Neuronal stem cell (in vitro differentiated cells): ENCODE measurements at regions not wholly inside any gene's neighbourhood (a gene's known extent, or its start where the extent isn't known, plus 50 kb on each side); places are given as distances from the start of the nearest gene placed in this dataset.

ENCODE experiments used
- DNase-seq: peaks from one replicate; pipeline ENCODE4 v3.0.0-alpha.2; 2013; ENCODE audit warnings: low spot score
- H2AFZ ChIP-seq: one replicate; pipeline ENCODE4 v1.6.1; 2013; ENCODE audit warnings: mild to moderate bottlenecking, low read length, inconsistent platforms
- H2AK5ac ChIP-seq: 2 replicates; pipeline ENCODE4 v1.6.1; 2013; ENCODE audit warnings: low read depth, mild to moderate bottlenecking, inconsistent platforms, low read length, moderate library complexity, mixed read lengths
- H2BK120ac ChIP-seq: 2 replicates; pipeline ENCODE4 v1.6.1; 2013; ENCODE audit warnings: low read depth, mild to moderate bottlenecking, inconsistent platforms, low read length, moderate library complexity, mixed read lengths
- H2BK12ac ChIP-seq: one replicate; pipeline ENCODE4 v1.6.1; 2013; ENCODE audit warnings: low read length, inconsistent platforms
- H2BK15ac ChIP-seq: 2 replicates; pipeline ENCODE4 v1.6.1; 2013; ENCODE audit warnings: mild to moderate bottlenecking, low read length, inconsistent platforms, mixed read lengths
- H2BK5ac ChIP-seq: one replicate; pipeline ENCODE4 v1.6.1; 2013; ENCODE audit warnings: inconsistent platforms, mild to moderate bottlenecking, low read length, moderate library complexity
- H3K14ac ChIP-seq: one replicate; pipeline ENCODE4 v1.6.1; 2013; ENCODE audit warnings: low read length, inconsistent platforms
- H3K18ac ChIP-seq: 2 replicates; pipeline ENCODE4 v1.6.1; 2013; ENCODE audit warnings: low read length, inconsistent platforms
- H3K23ac ChIP-seq: 2 replicates; pipeline ENCODE4 v1.6.1; 2013; ENCODE audit warnings: low read depth, mild to moderate bottlenecking, mixed read lengths, low read length, inconsistent platforms; ENCODE audit not compliant: poor library complexity
- H3K27ac ChIP-seq: replicated peaks from 3 replicates; pipeline ENCODE4 v1.5.1; 2013; ENCODE audit warnings: low read length, inconsistent platforms
- H3K27me3 ChIP-seq, 3 experiments: 2 replicates each; pipeline ENCODE4 v1.6.1; 2013; ENCODE audit warnings: low read length in 3 of 3, mild to moderate bottlenecking in 2 of 3, inconsistent platforms in 1 of 3, low read depth in 1 of 3, mixed read lengths in 1 of 3, moderate library complexity in 1 of 3; ENCODE audit not compliant: control insufficient read depth in 3 of 3, insufficient read depth in 3 of 3
- H3K36me3 ChIP-seq, 2 donors: replicated peaks in 1 of 2; 2 replicates each; pipeline ENCODE4 v1.6.1; 2013; ENCODE audit warnings: low read length in 2 of 2; ENCODE audit not compliant: control insufficient read depth in 2 of 2, insufficient read depth in 2 of 2
- H3K4ac ChIP-seq: 2 replicates; pipeline ENCODE4 v1.6.1; 2013; ENCODE audit warnings: inconsistent platforms, mild to moderate bottlenecking, low read length, moderate library complexity
- H3K4me1 ChIP-seq, 2 donors: 1 replicate in 1 of 2; 2 replicates in 1 of 2; pipeline ENCODE4 v1.6.1; 2013; ENCODE audit warnings: low read length in 2 of 2, low read depth in 1 of 2; ENCODE audit not compliant: control insufficient read depth in 2 of 2, insufficient read depth in 1 of 2
- H3K4me2 ChIP-seq: one replicate; pipeline ENCODE4 v1.6.1; 2013; ENCODE audit warnings: mild to moderate bottlenecking, low read length, inconsistent platforms; ENCODE audit not compliant: insufficient read depth, poor library complexity, severe bottlenecking
- H3K4me3 ChIP-seq, 2 donors: 2 replicates each; pipeline ENCODE4 v1.5.1; 2013; ENCODE audit warnings: low read length in 2 of 2, mild to moderate bottlenecking in 2 of 2, inconsistent platforms in 1 of 2, moderate library complexity in 1 of 2
- H3K79me1 ChIP-seq: one replicate; pipeline ENCODE4 v1.6.1; 2013; ENCODE audit warnings: low read depth, mild to moderate bottlenecking, inconsistent platforms, low read length, moderate library complexity
- H3K9ac ChIP-seq: one replicate; pipeline ENCODE4 v1.6.1; 2013; ENCODE audit warnings: mild to moderate bottlenecking, low read depth, low read length, inconsistent platforms; ENCODE audit not compliant: poor library complexity
- H3K9me3 ChIP-seq, 2 donors: replicated peaks in 1 of 2; 2 replicates each; pipeline versions ENCODE3 to v1.6.1; 2013; ENCODE audit warnings: low read length in 2 of 2, mild to moderate bottlenecking in 2 of 2, inconsistent platforms in 1 of 2, low read depth in 1 of 2, mixed read lengths in 1 of 2, moderate library complexity in 1 of 2; ENCODE audit not compliant: control insufficient read depth in 2 of 2, insufficient read depth in 1 of 2
- H4K8ac ChIP-seq: one replicate; pipeline ENCODE4 v1.6.1; 2013; ENCODE audit warnings: low read depth, mild to moderate bottlenecking, inconsistent platforms, low read length, moderate library complexity
- H4K91ac ChIP-seq: one replicate; pipeline ENCODE4 v1.6.1; 2013; ENCODE audit warnings: low read length, low read depth, mild to moderate bottlenecking, inconsistent platforms; ENCODE audit not compliant: poor library complexity
- WGBS, 2 donors: extraction: QIAGEN DNeasy Blood & Tissue Kit; methylation state at CpG; one replicate each; pipeline ENCODE4 v1.1.7; 2013; ENCODE audit warnings: missing lambda C conversion rate in 2 of 2, mixed read lengths in 1 of 2; ENCODE audit not compliant: insufficient read length in 2 of 2, insufficient replicate concordance in 1 of 2; ENCODE audit errors: extremely low coverage in 2 of 2; 5-methylcytosine and 5-hydroxymethylcytosine counted together

DNA sequence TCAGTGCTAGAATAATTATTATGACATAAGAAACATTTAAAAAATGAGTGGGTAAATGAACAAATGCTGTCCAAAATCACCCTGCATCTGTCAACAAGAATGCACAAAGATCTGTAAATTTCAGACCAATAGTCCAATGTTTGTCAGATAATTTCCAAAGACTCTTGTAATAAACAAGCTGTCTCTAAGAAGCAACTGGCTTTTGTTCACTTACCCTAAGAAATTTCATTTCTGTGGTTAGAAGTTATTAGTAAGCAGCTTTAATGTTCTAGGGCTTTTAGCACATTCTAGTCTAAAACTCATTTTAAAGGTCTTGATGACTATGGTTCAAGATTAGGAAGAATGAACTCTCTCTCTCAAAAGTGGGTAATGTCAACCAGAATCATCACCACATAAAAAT lies 560.3 kb upstream of the SMIM31 start:
- Histone ChIP-seq H3K4me3 (no peak overlapping the region), H4K8ac (no peak overlapping the region), H2AK5ac (no peak overlapping the region), H3K79me1 (no peaks in the 10 kb centered on the region), H3K14ac (no peak overlapping the region), H3K23ac (no peak overlapping the region), H3K4me1 (no peaks in the 10 kb centered on the region), H3K9me3 (no peaks in the 10 kb centered on the region), H3K18ac (no peak overlapping the region), H2AFZ (no peak overlapping the region), H3K27ac (no peak overlapping the region), H3K36me3 (no peaks in the 10 kb centered on the region), H2BK12ac (no peak overlapping the region), H3K9ac (no peak overlapping the region), H3K4ac (no peak overlapping the region), H2BK120ac (no peak overlapping the region), H4K91ac (no peak overlapping the region), H2BK5ac (no peak overlapping the region), H3K4me2 (no peak overlapping the region), H3K27me3 (no peaks in the 10 kb centered on the region), H2BK15ac (no peak overlapping the region)
- DNase-seq = no peak

DNA sequence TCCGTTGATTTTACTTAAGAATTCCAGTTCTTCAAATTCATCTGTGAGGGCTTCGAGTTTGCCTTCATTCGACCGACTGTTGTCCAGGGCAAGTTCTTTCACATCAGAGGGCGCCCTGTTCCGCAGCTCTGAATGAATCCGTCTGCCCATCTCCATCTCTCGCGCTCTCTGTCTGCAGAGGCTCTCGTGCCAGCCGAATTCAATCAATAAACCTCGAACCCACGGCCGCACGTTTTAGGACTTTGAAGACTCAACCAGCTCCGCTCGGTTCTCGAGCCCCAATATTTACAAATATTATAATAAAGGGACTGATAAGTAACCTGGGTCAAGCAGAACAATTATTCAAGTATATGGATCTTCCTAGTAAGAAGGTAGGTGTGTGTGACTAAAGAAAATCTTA lies 556.4 kb upstream of the SMIM31 start:
- no peak overlapping the region for H2BK12ac ChIP-seq
- no peak overlapping the region for H3K27ac ChIP-seq
- no peaks in the 10 kb centered on the region for H3K4me1 ChIP-seq
- no CpG with 5 or more reads among the region's 18 CpGs for WGBS, 2 donors
- no peak overlapping the region for H2BK120ac ChIP-seq
- no peak overlapping the region for H2BK5ac ChIP-seq
- H3K4me3 ChIP-seq = no peak overlapping the region
- no peak overlapping the region for H3K9ac ChIP-seq
- H2AK5ac ChIP-seq = no peak overlapping the region
- H3K23ac ChIP-seq = no peak overlapping the region
- no peak overlapping the region for H3K4ac ChIP-seq
- no peak overlapping the region for H3K4me2 ChIP-seq
- no peaks in the 10 kb centered on the region for H3K27me3 ChIP-seq
- no peaks in the 10 kb centered on the region for H3K36me3 ChIP-seq
- DNase-seq = no peak
- no peak overlapping the region for H3K18ac ChIP-seq
- no peak overlapping the region for H3K14ac ChIP-seq
- no peak overlapping the region for H4K8ac ChIP-seq
- H2BK15ac ChIP-seq = no peak overlapping the region
- H3K79me1 ChIP-seq = no peaks in the 10 kb centered on the region
- H3K9me3 ChIP-seq = no peaks in the 10 kb centered on the region
- H2AFZ ChIP-seq = no peak overlapping the region
- H4K91ac ChIP-seq = no peak overlapping the region

DNA sequence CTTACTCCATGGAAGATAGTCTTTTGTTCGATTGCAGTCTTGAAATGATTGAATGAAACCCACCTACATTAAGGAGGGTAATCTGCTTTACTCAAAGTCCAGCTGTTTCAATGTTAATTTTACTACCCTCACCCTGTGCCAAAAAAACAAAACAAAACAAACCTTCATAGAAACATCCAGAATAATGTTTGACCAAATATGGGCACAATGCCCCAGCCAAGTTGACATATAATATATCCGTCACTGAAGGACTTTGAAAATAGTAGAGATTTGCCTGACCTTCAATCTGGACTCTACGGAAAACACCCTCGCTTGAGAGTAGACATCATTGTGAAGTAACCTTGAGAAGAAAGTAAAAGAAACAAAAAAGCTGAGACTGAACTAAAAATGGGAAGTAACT lies 550.5 kb upstream of the SMIM31 start:
- Histone ChIP-seq H3K4me3 (no peak overlapping the region), H3K4me1 (peaks cover 6 to 7% of the 10 kb centered on the region in 2 donors), H3K27ac (no peak overlapping the region), H3K27me3 (no peaks in the 10 kb centered on the region), H2BK15ac (no peak overlapping the region), H3K79me1 (no peaks in the 10 kb centered on the region), H2BK120ac (no peak overlapping the region), H3K4me2 (no peak overlapping the region), H4K91ac (no peak overlapping the region), H2BK12ac (no peak overlapping the region), H3K36me3 (no peaks in the 10 kb centered on the region), H2AFZ (no peak overlapping the region), H3K4ac (no peak overlapping the region), H3K9ac (no peak overlapping the region), H3K14ac (no peak overlapping the region), H3K18ac (no peak overlapping the region), H2BK5ac (no peak overlapping the region), H4K8ac (no peak overlapping the region), H3K9me3 (no peaks in the 10 kb centered on the region), H2AK5ac (no peak overlapping the region), H3K23ac (no peak overlapping the region)
- DNase-seq = no peak
- no CpG with 5 or more reads among the region's 4 CpGs for WGBS, 2 donors

DNA sequence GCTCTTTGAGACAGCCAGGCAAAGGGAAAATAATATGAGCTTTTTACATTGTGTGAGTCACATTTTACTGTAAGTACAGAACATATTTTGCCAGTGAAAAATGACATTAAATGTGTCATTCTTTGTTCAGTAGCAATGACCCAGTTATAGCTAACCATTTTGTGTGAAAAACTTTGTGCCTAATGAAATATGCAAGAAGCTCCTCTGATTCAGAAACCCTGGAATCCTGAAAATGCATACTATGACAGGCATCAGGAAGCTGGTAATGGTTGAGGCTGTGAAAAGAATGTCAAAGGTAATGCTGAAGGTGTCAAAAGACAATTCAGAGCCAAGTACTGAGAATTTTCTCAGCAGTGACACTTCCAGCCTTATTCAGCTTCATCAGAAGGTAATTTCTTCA lies 549.5 kb upstream of the SMIM31 start:
- Histone ChIP-seq H3K23ac (no peak overlapping the region), H3K9me3 (no peaks in the 10 kb centered on the region), H4K91ac (no peak overlapping the region), H3K36me3 (no peaks in the 10 kb centered on the region), H2BK120ac (no peak overlapping the region), H3K14ac (no peak overlapping the region), H2AFZ (no peak overlapping the region), H3K4me1 (peaks cover 6 to 7% of the 10 kb centered on the region in 2 donors), H3K4me3 (no peak overlapping the region), H3K18ac (no peak overlapping the region), H2BK15ac (no peak overlapping the region), H2BK5ac (no peak overlapping the region), H3K9ac (no peak overlapping the region), H2AK5ac (no peak overlapping the region), H3K27me3 (no peaks in the 10 kb centered on the region), H3K79me1 (peaks cover 1% of the 10 kb centered on the region), H4K8ac (no peak overlapping the region), H3K4me2 (no peak overlapping the region), H3K4ac (no peak overlapping the region), H2BK12ac (no peak overlapping the region), H3K27ac (no peak overlapping the region)
- DNase-seq = no peak
